CD14-positive monocyte (primary cell): ENCODE measurements at regions not wholly inside any gene's neighbourhood (a gene's known extent, or its start where the extent isn't known, plus 50 kb on each side); places are given as distances from the start of the nearest gene placed in this dataset.

Experiments used
- DNase-seq, 3 donors: peaks; one replicate each; pipeline ENCODE4 v3.0.0-alpha.2; 2011 to 2022
- H2AFZ ChIP-seq: 2 replicates; pipeline ENCODE4 v1.6.0; 2012; ENCODE audit warnings: mild to moderate bottlenecking, low read depth, low read length, inconsistent platforms; ENCODE audit not compliant: insufficient read depth, poor library complexity, severe bottlenecking
- H3K27ac ChIP-seq, 2 donors: 1 replicate in 1 of 2; 2 replicates in 1 of 2; pipeline ENCODE4 v1.5.1; 2012 to 2013; ENCODE audit warnings: low read length in 2 of 2, control low read depth in 1 of 2, inconsistent platforms in 1 of 2, low read depth in 1 of 2, mild to moderate bottlenecking in 1 of 2
- H3K27me3 ChIP-seq, 2 donors: one replicate each; pipeline versions ENCODE4 v1.6.0 to v1.6.1; 2011 to 2013; ENCODE audit warnings: low read length in 2 of 2; ENCODE audit not compliant: control insufficient read depth in 2 of 2, insufficient read depth in 2 of 2
- H3K36me3 ChIP-seq, 2 donors: replicated peaks in 1 of 2; 1 replicate in 1 of 2; 2 replicates in 1 of 2; pipeline versions ENCODE4 v1.5.1 to v1.6.1; 2012 to 2013; ENCODE audit warnings: low read length in 2 of 2, control low read depth in 1 of 2, inconsistent platforms in 1 of 2, mild to moderate bottlenecking in 1 of 2; ENCODE audit not compliant: insufficient read depth in 2 of 2, control insufficient read depth in 1 of 2
- H3K4me1 ChIP-seq, 2 donors: 1 replicate in 1 of 2; 2 replicates in 1 of 2; pipeline versions ENCODE4 v1.5.1 to v1.6.1; 2012 to 2013; ENCODE audit warnings: low read length in 2 of 2, control low read depth in 1 of 2, inconsistent platforms in 1 of 2, mild to moderate bottlenecking in 1 of 2, moderate library complexity in 1 of 2; ENCODE audit not compliant: insufficient read depth in 2 of 2, control insufficient read depth in 1 of 2
- H3K4me2 ChIP-seq: replicated peaks from 2 replicates; pipeline ENCODE3; 2012; ENCODE audit warnings: low read length, moderate library complexity, mild to moderate bottlenecking; ENCODE audit not compliant: poor library complexity, severe bottlenecking; ENCODE audit errors: extremely low read depth
- H3K4me3 ChIP-seq, 3 experiments: fragments of 200-600 bp in 1 of 3; sonication (generic) in 1 of 3; replicated peaks in 1 of 3; 1 replicate in 2 of 3; 2 replicates in 1 of 3; pipeline ENCODE4 v1.5.1; 2011 to 2013; ENCODE audit warnings: low read length in 3 of 3, mild to moderate bottlenecking in 3 of 3, control low read depth in 2 of 3, low read depth in 2 of 3, inconsistent platforms in 1 of 3, moderate library complexity in 1 of 3
- H3K79me2 ChIP-seq: 2 replicates; pipeline ENCODE4 v1.6.0; 2012; ENCODE audit warnings: mild to moderate bottlenecking, control low read depth, inconsistent platforms, low read length, moderate library complexity; ENCODE audit not compliant: insufficient read depth
- H3K9ac ChIP-seq: 2 replicates; pipeline ENCODE4 v1.6.0; 2017; ENCODE audit warnings: low read length, mild to moderate bottlenecking; ENCODE audit not compliant: insufficient read depth, poor library complexity, severe bottlenecking
- H3K9me3 ChIP-seq, 2 donors: replicated peaks in 1 of 2; 1 replicate in 1 of 2; 2 replicates in 1 of 2; pipeline versions ENCODE4 v1.5.1 to v1.6.1; 2012 to 2013; ENCODE audit warnings: low read length in 2 of 2, control low read depth in 1 of 2; ENCODE audit not compliant: control insufficient read depth in 1 of 2, insufficient read depth in 1 of 2
- H4K20me1 ChIP-seq: 2 replicates; pipeline ENCODE4 v1.6.0; 2012; ENCODE audit warnings: mild to moderate bottlenecking, low read length, control low read depth, moderate library complexity; ENCODE audit not compliant: insufficient read depth
- H3K27ac Mint-ChIP-seq, 7 donors: one replicate each; pipeline ENCODE4 v1.8.0; 2020; ENCODE audit warnings: mild to moderate bottlenecking in 7 of 7, mixed read lengths in 7 of 7, moderate library complexity in 6 of 7, inconsistent platforms in 2 of 7
- H3K27me3 Mint-ChIP-seq, 3 donors: one replicate each; pipeline ENCODE4 v1.8.0; 2021 to 2022; ENCODE audit warnings: low read depth in 3 of 3, mild to moderate bottlenecking in 3 of 3, mixed read lengths in 3 of 3, moderate library complexity in 3 of 3, inconsistent platforms in 1 of 3
- H3K36me3 Mint-ChIP-seq, 2 donors: one replicate each; pipeline ENCODE4 v1.8.0; 2020; ENCODE audit warnings: mixed read lengths in 2 of 2, inconsistent platforms in 1 of 2, mild to moderate bottlenecking in 1 of 2
- H3K4me1 Mint-ChIP-seq: one replicate; pipeline ENCODE4 v1.8.0; 2020; ENCODE audit warnings: mild to moderate bottlenecking, mixed read lengths
- H3K4me3 Mint-ChIP-seq, 2 donors: one replicate each; pipeline ENCODE4 v1.8.0; 2020; ENCODE audit warnings: mild to moderate bottlenecking in 2 of 2, mixed read lengths in 2 of 2, moderate library complexity in 1 of 2
- H3K9me3 Mint-ChIP-seq, 7 donors: one replicate each; pipeline ENCODE4 v1.8.0; 2020 to 2022; ENCODE audit warnings: mixed read lengths in 7 of 7, mild to moderate bottlenecking in 6 of 7, moderate library complexity in 6 of 7, inconsistent platforms in 2 of 7
- CTCF ChIP-seq: fragments of 200-600 bp; IDR thresholded peaks from one replicate; pipeline ENCODE4 v1.8.0; 2022; ENCODE audit warnings: antibody characterized with exemption, mild to moderate bottlenecking
- WGBS: methylation state at CpG from one replicate; pipeline ENCODE4 v1.1.5; 2013; ENCODE audit warnings: missing lambda C conversion rate; ENCODE audit not compliant: insufficient coverage; 5-methylcytosine and 5-hydroxymethylcytosine counted together
- intact Hi-C, 2 donors: fragments of 100-400 bp; cut with micrococcal nuclease; formaldehyde crosslinking; loops; one replicate each; pipeline versions ENCODE4 v1.15.0 to v1.15.1; 2023

DNA sequence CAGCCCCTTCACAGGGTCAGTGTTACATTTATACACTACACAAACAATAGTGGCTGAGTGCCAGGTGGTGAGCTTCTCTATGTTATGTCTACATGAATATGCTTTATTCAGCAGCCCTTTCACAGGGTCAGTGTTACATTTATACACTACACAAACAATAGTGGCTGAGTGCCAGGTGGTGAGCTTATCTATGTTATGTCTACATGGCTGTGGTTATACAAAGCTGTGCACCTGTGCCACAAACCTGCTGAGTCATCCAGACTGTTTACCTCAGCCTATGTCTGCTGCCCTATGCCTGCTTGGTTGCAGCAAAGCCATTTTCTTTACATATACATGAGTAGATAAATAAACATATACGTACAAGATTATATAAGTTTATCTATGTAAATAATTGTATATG lies 76.5 kb downstream of the ZNF726 start:
- Histone ChIP-seq H2AFZ (no peak overlapping the region), H3K9ac (no peak overlapping the region), H3K27ac (no peak overlapping the region), H3K36me3 (no peaks in the 10 kb centered on the region), H3K79me2 (no peaks in the 10 kb centered on the region), H3K4me3 (no peak overlapping the region), H3K27me3 (no peaks in the 10 kb centered on the region), H3K4me2 (no peak overlapping the region), H3K4me1 (no peaks in the 10 kb centered on the region), H4K20me1 (no peaks in the 10 kb centered on the region), H3K9me3 (peaks cover 28 to 35% of the 10 kb centered on the region in 2 donors)
- peaks cover 14 to 38% (median 24%) of the 10 kb centered on the region in 7 donors for H3K9me3 Mint-ChIP-seq
- H3K4me1 Mint-ChIP-seq: no peaks in the 10 kb centered on the region
- H3K36me3 Mint-ChIP-seq: no peaks in the 10 kb centered on the region
- intact Hi-C loops: no loop called here
- no peak overlapping the region for H3K4me3 Mint-ChIP-seq
- H3K27me3 Mint-ChIP-seq: no peaks in the 10 kb centered on the region
- WGBS: no CpG with 5 or more reads among the region's 1 CpG
- DNase-seq: no peak
- H3K27ac Mint-ChIP-seq: no peak overlapping the region
- no peak for TF ChIP-seq CTCF

- 57% methylated on average over 1 of the region's 3 CpGs for WGBS
- intact Hi-C loops: no loop called here
- no peak overlapping the region for H3K27ac Mint-ChIP-seq
Measured at GRCh38 chr19:23992348-23992747, 77.7 kb downstream of the ZNF726 start.

More at GRCh38 chr19:23992348-23992747, 77.7 kb downstream of the ZNF726 start:
- H3K36me3 Mint-ChIP-seq: no peaks in the 10 kb centered on the region
- no peak for TF ChIP-seq CTCF
- Histone ChIP-seq H4K20me1 (no peaks in the 10 kb centered on the region), H2AFZ (no peak overlapping the region), H3K27me3 (no peaks in the 10 kb centered on the region), H3K79me2 (no peaks in the 10 kb centered on the region), H3K36me3 (no peaks in the 10 kb centered on the region), H3K4me3 (no peak overlapping the region), H3K27ac (no peak overlapping the region), H3K4me2 (no peak overlapping the region), H3K9me3 (peaks cover 37% of the 10 kb centered on the region in 2 donors), H3K4me1 (no peaks in the 10 kb centered on the region), H3K9ac (no peak overlapping the region)
- H3K4me3 Mint-ChIP-seq: no peak overlapping the region
- no peaks in the 10 kb centered on the region for H3K4me1 Mint-ChIP-seq
- no peak for DNase-seq
- no peaks in the 10 kb centered on the region for H3K27me3 Mint-ChIP-seq
- H3K9me3 Mint-ChIP-seq: peaks cover 22 to 45% (median 29%) of the 10 kb centered on the region in 7 donors
